H1 (cell line): ENCODE measurements at regions not wholly inside any gene's neighbourhood (a gene's known extent, or its start where the extent isn't known, plus 50 kb on each side); places are given as distances from the start of the nearest gene placed in this dataset.

Source experiments
- CTCF ChIA-PET: fragments of 300-600 bp; sonication (Branson Sonifier 250); formaldehyde crosslinking; loops from one replicate; lab custom pipeline; 2021; ENCODE audit not compliant: partially characterized antibody; lab: Charles Lee
- POLR2A ChIA-PET: fragments of 300-600 bp; sonication (Branson Sonifier 250); formaldehyde crosslinking; loops from one replicate; lab custom pipeline; 2021; ENCODE audit warnings: inconsistent platforms; ENCODE audit not compliant: partially characterized antibody; lab: Charles Lee
- DNase-seq, 2 experiments: peaks; one replicate each; pipeline versions ENCODE4 v3.0.0 to v3.0.0-alpha.2; 2010 to 2022; ENCODE audit warnings: low spot score in 2 of 2, low read depth in 1 of 2, mixed read lengths in 1 of 2
- FAIRE-seq: peaks from 2 replicates; lab custom pipeline; 2011; peaks lifted over from hg19 to GRCh38; lab: Jason Lieb, UNC
- H2AFZ ChIP-seq: 2 replicates; pipeline ENCODE4 v1.8.1; 2012; ENCODE audit warnings: low read length, inconsistent platforms
- H2AK5ac ChIP-seq: 2 replicates; pipeline ENCODE4 v1.6.1; 2013; ENCODE audit warnings: low read depth, low read length
- H2BK120ac ChIP-seq: replicated peaks from 2 replicates; pipeline ENCODE3; 2013; ENCODE audit warnings: low read depth, low read length, inconsistent platforms
- H2BK12ac ChIP-seq: 2 replicates; pipeline ENCODE4 v1.6.1; 2013; ENCODE audit warnings: low read depth, low read length
- H2BK15ac ChIP-seq: 2 replicates; pipeline ENCODE4 v1.6.1; 2013; ENCODE audit warnings: low read length
- H2BK20ac ChIP-seq: 2 replicates; pipeline ENCODE4 v1.6.1; 2013; ENCODE audit warnings: low read length
- H2BK5ac ChIP-seq: 2 replicates; pipeline ENCODE4 v1.6.1; 2013; ENCODE audit warnings: low read depth, low read length
- H3K14ac ChIP-seq: 2 replicates; pipeline ENCODE4 v1.6.1; 2013; ENCODE audit warnings: inconsistent platforms; ENCODE audit not compliant: insufficient read length
- H3K18ac ChIP-seq: 2 replicates; pipeline ENCODE4 v1.6.1; 2013; ENCODE audit warnings: low read length; ENCODE audit errors: extremely low read depth
- H3K23ac ChIP-seq: 2 replicates; pipeline ENCODE4 v1.6.1; 2013; ENCODE audit warnings: inconsistent platforms; ENCODE audit not compliant: insufficient read length
- H3K23me2 ChIP-seq: 2 replicates; pipeline ENCODE4 v1.6.1; 2013; ENCODE audit warnings: low read depth, low read length
- H3K27ac ChIP-seq: 2 replicates; pipeline ENCODE4 v1.6.1; 2011; ENCODE audit warnings: low read depth, low read length, inconsistent platforms
- H3K27me3 ChIP-seq, 4 experiments: replicated peaks in 1 of 4; 1 replicate in 1 of 4; 2 replicates in 3 of 4; pipeline versions ENCODE4 v1.6.1 to v1.8.1; 2011 to 2013; ENCODE audit warnings: low read length in 3 of 4, mild to moderate bottlenecking in 3 of 4, inconsistent platforms in 2 of 4, mixed read lengths in 2 of 4, moderate library complexity in 1 of 4; ENCODE audit not compliant: control insufficient read depth in 3 of 4, insufficient read depth in 3 of 4; ENCODE audit errors: extremely low read depth in 1 of 4
- H3K36me3 ChIP-seq, 4 experiments: 2 replicates each; pipeline versions ENCODE4 v1.6.1 to v1.8.1; 2011 to 2013; ENCODE audit warnings: mild to moderate bottlenecking in 4 of 4, low read length in 3 of 4, moderate library complexity in 2 of 4, control low read depth in 1 of 4, inconsistent platforms in 1 of 4; ENCODE audit not compliant: insufficient read depth in 4 of 4, control insufficient read depth in 2 of 4
- H3K4ac ChIP-seq: replicated peaks from 2 replicates; pipeline ENCODE3; 2013; ENCODE audit warnings: low read length, low read depth, mixed read lengths, inconsistent platforms; ENCODE audit not compliant: insufficient read length
- H3K4me1 ChIP-seq, 4 experiments: replicated peaks in 1 of 4; 1 replicate in 1 of 4; 2 replicates in 3 of 4; pipeline versions ENCODE4 v1.6.1 to v1.8.1; 2011 to 2013; ENCODE audit warnings: low read length in 3 of 4, inconsistent platforms in 2 of 4, mixed read lengths in 1 of 4; ENCODE audit not compliant: insufficient read depth in 4 of 4, control insufficient read depth in 3 of 4
- H3K4me2 ChIP-seq, 2 experiments: 2 replicates each; pipeline versions ENCODE4 v1.6.1 to v1.8.1; 2011 to 2013; ENCODE audit warnings: low read depth in 2 of 2, low read length in 2 of 2, control low read depth in 1 of 2, inconsistent platforms in 1 of 2, mild to moderate bottlenecking in 1 of 2; ENCODE audit not compliant: insufficient read depth in 1 of 2
- H3K4me3 ChIP-seq, 4 experiments: fragments of 200-600, 300-600 bp in 1 of 4; sonication (generic), shearing (Covaris generic), sonication (Bioruptor Twin) in 1 of 4; 2 replicates each; pipeline versions ENCODE4 v1.5.1 to v1.8.1; 2011 to 2016; ENCODE audit warnings: low read length in 4 of 4, low read depth in 3 of 4, control low read depth in 2 of 4, inconsistent platforms in 2 of 4, mild to moderate bottlenecking in 2 of 4, mixed read lengths in 1 of 4, moderate library complexity in 1 of 4; ENCODE audit not compliant: insufficient read depth in 2 of 4; ENCODE audit errors: extremely low read depth in 1 of 4
- H3K56ac ChIP-seq: replicated peaks from 2 replicates; pipeline ENCODE3; 2013; ENCODE audit warnings: low read depth, mild to moderate bottlenecking, mixed read lengths, low read length, inconsistent platforms; ENCODE audit not compliant: insufficient read length
- H3K79me1 ChIP-seq: 2 replicates; pipeline ENCODE4 v1.6.1; 2013; ENCODE audit warnings: low read depth, low read length, control low read depth
- H3K79me2 ChIP-seq, 2 experiments: 2 replicates each; pipeline versions ENCODE4 v1.6.1 to v1.8.1; 2012 to 2013; ENCODE audit warnings: low read length in 2 of 2, mild to moderate bottlenecking in 2 of 2, inconsistent platforms in 1 of 2; ENCODE audit not compliant: insufficient read depth in 2 of 2, control insufficient read depth in 1 of 2
- H3K9ac ChIP-seq, 4 experiments: replicated peaks in 1 of 4; 1 replicate in 1 of 4; 2 replicates in 3 of 4; pipeline versions ENCODE4 v1.6.1 to v1.8.1; 2011 to 2013; ENCODE audit warnings: low read depth in 3 of 4, low read length in 3 of 4, control low read depth in 2 of 4, mild to moderate bottlenecking in 2 of 4, moderate library complexity in 2 of 4, inconsistent platforms in 1 of 4; ENCODE audit errors: extremely low read depth in 1 of 4
- H3K9me3 ChIP-seq, 2 experiments: 2 replicates each; pipeline versions ENCODE4 v1.6.1 to v1.8.1; 2012 to 2013; ENCODE audit warnings: mild to moderate bottlenecking in 2 of 2, moderate library complexity in 2 of 2, control low read depth in 1 of 2, inconsistent platforms in 1 of 2, low read depth in 1 of 2, low read length in 1 of 2, mixed read lengths in 1 of 2; ENCODE audit not compliant: insufficient read depth in 2 of 2
- H4K20me1 ChIP-seq, 2 experiments: replicated peaks in 1 of 2; 2 replicates each; pipeline versions ENCODE3 to v1.8.1; 2011 to 2013; ENCODE audit warnings: inconsistent platforms in 2 of 2, low read length in 2 of 2, mild to moderate bottlenecking in 1 of 2; ENCODE audit not compliant: insufficient read depth in 2 of 2, control insufficient read depth in 1 of 2
- H4K5ac ChIP-seq: 2 replicates; pipeline ENCODE4 v1.6.1; 2013; ENCODE audit warnings: low read length, low read depth, mixed read lengths, inconsistent platforms; ENCODE audit not compliant: insufficient read length
- H4K8ac ChIP-seq: 2 replicates; pipeline ENCODE4 v1.8.0; 2013; ENCODE audit warnings: mild to moderate bottlenecking, moderate library complexity, low read length, inconsistent platforms; ENCODE audit not compliant: insufficient read depth; ENCODE audit errors: extremely low read depth
- H4K91ac ChIP-seq: replicated peaks from 2 replicates; pipeline ENCODE3; 2013; ENCODE audit warnings: low read length, mixed read lengths, inconsistent platforms; ENCODE audit not compliant: insufficient read length
- CBX5 ChIP-seq: fragments of 300-800, 300-1000 bp; sonication (generic); IDR thresholded peaks from 2 replicates; pipeline ENCODE4 v1.7.1; 2016; ENCODE audit warnings: antibody characterized with exemption, low read length, low read depth
- CBX8 ChIP-seq: fragments of 300-800, 300-1000 bp; sonication (generic); IDR thresholded peaks from 2 replicates; pipeline ENCODE4 v1.7.1; 2016; ENCODE audit warnings: low read depth, low read length, borderline replicate concordance
- CEBPB ChIP-seq: IDR thresholded peaks from 2 replicates; pipeline ENCODE4 v1.6.1; 2012; ENCODE audit warnings: low read depth, low read length
- CHD1 ChIP-seq: IDR thresholded peaks from 2 replicates; pipeline ENCODE4 v1.6.1; 2012; ENCODE audit warnings: low read depth, low read length, improper control_type of control experiment
- FOSL1 ChIP-seq: IDR thresholded peaks from 2 replicates; pipeline ENCODE4 v1.6.1; 2011; ENCODE audit warnings: mild to moderate bottlenecking, low read depth, low read length, moderate library complexity; ENCODE audit not compliant: insufficient read depth
- HDAC2 ChIP-seq, 2 experiments: fragments of 300-600 bp in 1 of 2; sonication (generic) in 1 of 2; IDR thresholded peaks; 2 replicates each; pipeline ENCODE4 v1.6.1; 2011 to 2012; ENCODE audit warnings: low read depth in 2 of 2, low read length in 2 of 2, mild to moderate bottlenecking in 2 of 2, moderate library complexity in 2 of 2, borderline replicate concordance in 1 of 2, inconsistent platforms in 1 of 2
- JUND ChIP-seq: IDR thresholded peaks from 2 replicates; pipeline ENCODE4 v1.6.1; 2011; ENCODE audit warnings: mild to moderate bottlenecking, improper control_type of control experiment, low read length
- MAFK ChIP-seq: IDR thresholded peaks from 2 replicates; pipeline ENCODE4 v1.6.1; 2012; ENCODE audit warnings: low read depth, mild to moderate bottlenecking, improper control_type of control experiment, low read length
- POU5F1 ChIP-seq: IDR thresholded peaks from 2 replicates; pipeline ENCODE4 v1.6.1; 2011; ENCODE audit warnings: low read depth, mild to moderate bottlenecking, low read length, moderate library complexity
- RBBP5 ChIP-seq: IDR thresholded peaks from 2 replicates; pipeline ENCODE4 v1.7.1; 2012; ENCODE audit warnings: low read depth, mild to moderate bottlenecking, inconsistent platforms, low read length, moderate library complexity, borderline replicate concordance
- SP1 ChIP-seq: IDR thresholded peaks from 2 replicates; pipeline ENCODE4 v1.6.1; 2011; ENCODE audit warnings: low read depth, low read length
- SP2 ChIP-seq: IDR thresholded peaks from 2 replicates; pipeline ENCODE4 v1.6.1; 2012; ENCODE audit warnings: mild to moderate bottlenecking, low read length, inconsistent platforms
- SRF ChIP-seq: IDR thresholded peaks from 2 replicates; pipeline ENCODE4 v1.6.1; 2011; ENCODE audit warnings: mild to moderate bottlenecking, low read depth, low read length, moderate library complexity
- TCF12 ChIP-seq: IDR thresholded peaks from 2 replicates; pipeline ENCODE4 v1.6.1; 2011; ENCODE audit warnings: low read depth, mild to moderate bottlenecking, low read length
- ZNF274 ChIP-seq: IDR thresholded peaks from 2 replicates; pipeline ENCODE4 v1.7.0; 2012; ENCODE audit warnings: low read length, borderline replicate concordance; ENCODE audit errors: extremely low read depth
- WGBS, 2 experiments: shearing (Covaris generic) in 1 of 2; methylation state at CpG; one replicate each; pipeline versions ENCODE4 v1.1.6 to v1.1.7; 2013 to 2015; ENCODE audit warnings: low lambda C conversion rate in 2 of 2, mixed read lengths in 2 of 2, inconsistent platforms in 1 of 2, low coverage in 1 of 2, missing lambda C conversion rate in 1 of 2; ENCODE audit not compliant: insufficient replicate concordance in 2 of 2, insufficient coverage in 1 of 2, insufficient read length in 1 of 2; ENCODE audit errors: extremely low coverage in 1 of 2, missing lambda C conversion rate in 1 of 2; 5-methylcytosine and 5-hydroxymethylcytosine counted together

- Histone ChIP-seq H2AFZ (no peak overlapping the region), H2BK120ac (no peak overlapping the region), H3K4me1 (peaks cover 0 to 6% (median 0%) of the 10 kb centered on the region in 4 experiments; a peak in 2 of 7 replicates), H2AK5ac (no peak overlapping the region), H3K14ac (no peak overlapping the region), H2BK15ac (no peak overlapping the region), H3K9me3 (no peaks in the 10 kb centered on the region), H3K4me2 (no peak overlapping the region), H3K9ac (no peak overlapping the region), H3K23me2 (no peaks in the 10 kb centered on the region), H4K5ac (no peak overlapping the region), H4K91ac (peak overlapping the region; percentile 69), H3K18ac (no peak overlapping the region), H4K20me1 (no peaks in the 10 kb centered on the region), H2BK20ac (no peak overlapping the region), H3K27ac (no peak overlapping the region), H3K4me3 (no peak overlapping the region), H3K79me2 (no peaks in the 10 kb centered on the region), H3K79me1 (no peaks in the 10 kb centered on the region), H3K36me3 (no peaks in the 10 kb centered on the region), H3K23ac (no peak overlapping the region), H2BK5ac (no peak overlapping the region), H3K27me3 (no peaks in the 10 kb centered on the region), H2BK12ac (0 out of 2 replicates have a peak overlapping the region, but pooled peaks have one; percentile 2), H3K4ac (no peak overlapping the region), H4K8ac (no peak overlapping the region), H3K56ac (no peak overlapping the region)
- POLR2A ChIA-PET, result interaction anchor here (1.2 kb wide), 1 partner anchor 15 kb away, joined by 3 read pairs; no protein-coding TSS in a partner anchor
- no peak for FAIRE-seq
- no peak for DNase-seq
- TF ChIP-seq SP2 (no peak), CHD1 (no peak), CBX8 (no peak), CBX5 (no peak), ZNF274 (no peak), SP1 (no peak), SRF (no peak), CEBPB (no peak), RBBP5 (no peak), TCF12 (no peak), MAFK (no peak), POU5F1 (no peak), FOSL1 (no peak), HDAC2 (IDR thresholded peaks at IDR 0.05; ENCODE audit: borderline replicate concordance in 1 of 2, low read depth in 2 of 2, low read length in 2 of 2) (no peak), JUND (no peak)
- CTCF ChIA-PET, result interaction anchor here (0.6 kb wide), 1 partner anchor 151 kb away, joined by 3 read pairs; no protein-coding TSS in a partner anchor
- 64% methylated on average over 10 of the region's 11 CpGs; no CpG with 5 or more reads in 1 of the 2 experiments for WGBS, 2 experiments
Observed at GRCh38 chrX:39802354-39802753, 295.4 kb downstream of the BCOR start.
